ENCODE measurements at regions not wholly inside any gene's neighbourhood (a gene's known extent, or its start where the extent isn't known, plus 50 kb on each side); places are given as distances from the start of the nearest gene placed in this dataset.

DNA sequence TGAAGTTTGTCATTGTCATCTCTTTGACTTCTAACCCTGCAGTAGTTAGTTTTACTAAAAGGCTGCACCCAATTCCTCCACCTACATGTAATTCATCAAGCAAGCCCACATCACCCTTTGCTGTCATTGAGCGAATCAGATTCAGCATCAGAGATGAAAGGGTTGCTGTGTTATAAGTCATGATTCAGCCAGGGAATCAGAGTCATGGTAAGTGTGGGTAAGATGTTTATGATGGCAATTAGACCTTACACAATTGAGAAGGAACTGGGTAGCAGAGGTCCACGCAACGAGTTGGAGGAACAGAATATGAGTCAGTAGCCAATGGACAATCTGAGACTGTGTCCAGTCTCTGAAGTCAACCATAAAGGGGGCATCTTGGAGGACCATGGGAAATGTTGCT, 162.8 kb upstream of the SNX19 start:
- no peak overlapping the region for H2AFZ ChIP-seq (ENCODE audit: low read depth, low read length)

DNA sequence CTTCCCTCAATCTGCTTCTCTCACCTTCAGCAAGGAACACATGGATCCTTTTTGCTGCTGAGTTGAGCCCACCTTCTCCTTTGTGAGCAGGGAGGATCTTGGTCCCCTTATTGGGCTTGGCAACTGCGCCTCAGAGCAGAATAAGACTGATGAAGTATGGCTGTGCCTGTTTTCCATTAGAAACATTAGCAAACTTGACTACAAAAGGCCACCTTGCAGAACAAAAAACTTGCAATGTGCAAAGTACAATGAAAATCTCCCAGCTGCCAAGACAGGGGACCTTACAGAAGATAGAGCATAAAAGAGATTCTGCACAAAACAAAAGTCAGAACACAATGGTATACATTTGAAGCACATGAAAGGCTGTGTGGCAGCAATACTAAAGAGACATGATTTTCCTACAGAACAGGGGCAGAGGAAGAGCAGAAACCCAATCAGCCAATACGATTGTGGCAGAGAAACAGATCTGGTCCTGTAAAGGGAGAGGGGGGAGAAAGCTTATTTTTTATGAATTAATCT, 173.5 kb upstream of the SNX19 start:
- no peak overlapping the region for H3K27ac ChIP-seq (ENCODE audit: low read length)
- H3K4me1 ChIP-seq (ENCODE audit: low read length), result no peaks in the 10 kb centered on the region
- peaks cover 6% of the 10 kb centered on the region; the same call in 1 of the 2 replicates for H3K27me3 ChIP-seq (ENCODE audit: low read depth, low read length)
- no peak overlapping the region for H3K4me3 ChIP-seq (ENCODE audit: low read length)
- TF ChIP-seq, protein P1, sequence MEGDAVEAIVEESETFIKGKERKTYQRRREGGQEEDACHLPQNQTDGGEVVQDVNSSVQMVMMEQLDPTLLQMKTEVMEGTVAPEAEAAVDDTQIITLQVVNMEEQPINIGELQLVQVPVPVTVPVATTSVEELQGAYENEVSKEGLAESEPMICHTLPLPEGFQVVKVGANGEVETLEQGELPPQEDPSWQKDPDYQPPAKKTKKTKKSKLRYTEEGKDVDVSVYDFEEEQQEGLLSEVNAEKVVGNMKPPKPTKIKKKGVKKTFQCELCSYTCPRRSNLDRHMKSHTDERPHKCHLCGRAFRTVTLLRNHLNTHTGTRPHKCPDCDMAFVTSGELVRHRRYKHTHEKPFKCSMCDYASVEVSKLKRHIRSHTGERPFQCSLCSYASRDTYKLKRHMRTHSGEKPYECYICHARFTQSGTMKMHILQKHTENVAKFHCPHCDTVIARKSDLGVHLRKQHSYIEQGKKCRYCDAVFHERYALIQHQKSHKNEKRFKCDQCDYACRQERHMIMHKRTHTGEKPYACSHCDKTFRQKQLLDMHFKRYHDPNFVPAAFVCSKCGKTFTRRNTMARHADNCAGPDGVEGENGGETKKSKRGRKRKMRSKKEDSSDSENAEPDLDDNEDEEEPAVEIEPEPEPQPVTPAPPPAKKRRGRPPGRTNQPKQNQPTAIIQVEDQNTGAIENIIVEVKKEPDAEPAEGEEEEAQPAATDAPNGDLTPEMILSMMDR (IDR thresholded peaks at IDR 0.05; ENCODE audit: low read depth, low read length), result no peak
- no peak for TF ChIP-seq EZH2phosphoT487 (IDR thresholded peaks at IDR 0.05; ENCODE audit: low read depth)
- no peak overlapping the region for H3K9ac ChIP-seq (ENCODE audit: low read length)
- H3K79me2 ChIP-seq (ENCODE audit: low read length), result no peaks in the 10 kb centered on the region
- H3K9me3 ChIP-seq (ENCODE audit: insufficient read depth, low read length), result no peaks in the 10 kb centered on the region
- H3K36me3 ChIP-seq (replicated peaks; ENCODE audit: low read depth, low read length), result no peaks in the 10 kb centered on the region
- H2AFZ ChIP-seq (ENCODE audit: low read depth, low read length), result no peak overlapping the region
- no peak overlapping the region for H3K4me2 ChIP-seq (ENCODE audit: low read length)
- no peaks in the 10 kb centered on the region for H4K20me1 ChIP-seq (ENCODE audit: insufficient read depth, low read length)

More for the DNA sequence above, 162.8 kb upstream of the SNX19 start:
- H3K36me3 ChIP-seq (replicated peaks; ENCODE audit: low read depth, low read length), result no peaks in the 10 kb centered on the region
- H3K79me2 ChIP-seq (ENCODE audit: low read length), result no peaks in the 10 kb centered on the region
- H3K9ac ChIP-seq (ENCODE audit: low read length), result no peak overlapping the region
- H3K4me3 ChIP-seq (ENCODE audit: low read length), result no peak overlapping the region
- peaks cover 22% of the 10 kb centered on the region for H3K27me3 ChIP-seq (ENCODE audit: low read depth, low read length)
- no peaks in the 10 kb centered on the region for H4K20me1 ChIP-seq (ENCODE audit: insufficient read depth, low read length)
- no peaks in the 10 kb centered on the region for H3K9me3 ChIP-seq (ENCODE audit: insufficient read depth, low read length)
- TF ChIP-seq, protein P1 (IDR thresholded peaks at IDR 0.05; ENCODE audit: low read depth, low read length), result no peak
- no peak for TF ChIP-seq EZH2phosphoT487 (IDR thresholded peaks at IDR 0.05; ENCODE audit: low read depth)
- H3K4me1 ChIP-seq (ENCODE audit: low read length), result no peaks in the 10 kb centered on the region
- H3K4me2 ChIP-seq (ENCODE audit: low read length), result no peak overlapping the region
- H3K27ac ChIP-seq (ENCODE audit: low read length), result no peak overlapping the region

DNA sequence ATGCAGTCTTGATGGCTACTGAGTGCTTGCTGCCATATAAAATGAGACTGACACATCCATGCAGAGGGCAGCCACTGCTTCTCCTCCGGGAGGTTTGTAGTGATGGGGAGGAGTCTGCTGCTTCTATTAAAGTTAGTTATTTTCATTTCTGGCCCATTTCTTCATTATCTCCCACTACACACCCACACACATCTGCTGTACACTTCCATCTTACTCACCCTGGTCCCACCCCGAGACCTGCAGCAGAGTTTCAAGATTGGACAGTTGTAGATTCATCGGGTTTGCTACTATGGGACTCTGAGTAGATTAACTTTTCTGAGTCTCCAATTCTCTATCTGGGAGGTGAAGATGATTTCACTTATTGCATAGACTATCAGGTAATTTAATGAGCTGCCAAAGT, 176.2 kb upstream of the SNX19 start:
- H3K27ac ChIP-seq (ENCODE audit: low read length), result no peak overlapping the region
- H3K9ac ChIP-seq (ENCODE audit: low read length), result no peak overlapping the region
- no peak for TF ChIP-seq EZH2phosphoT487 (IDR thresholded peaks at IDR 0.05; ENCODE audit: low read depth)
- TF ChIP-seq, protein P1 (IDR thresholded peaks at IDR 0.05; ENCODE audit: low read depth, low read length), result no peak
- H3K79me2 ChIP-seq (ENCODE audit: low read length), result no peaks in the 10 kb centered on the region
- no peak overlapping the region for H3K4me2 ChIP-seq (ENCODE audit: low read length)
- no peaks in the 10 kb centered on the region for H3K4me1 ChIP-seq (ENCODE audit: low read length)
- no peaks in the 10 kb centered on the region for H4K20me1 ChIP-seq (ENCODE audit: insufficient read depth, low read length)
- no peaks in the 10 kb centered on the region for H3K36me3 ChIP-seq (replicated peaks; ENCODE audit: low read depth, low read length)
- no peaks in the 10 kb centered on the region for H3K9me3 ChIP-seq (ENCODE audit: insufficient read depth, low read length)
- H3K4me3 ChIP-seq (ENCODE audit: low read length), result no peak overlapping the region
- peaks cover 11% of the 10 kb centered on the region for H3K27me3 ChIP-seq (ENCODE audit: low read depth, low read length)
- H2AFZ ChIP-seq (ENCODE audit: low read depth, low read length), result no peak overlapping the region

DNA sequence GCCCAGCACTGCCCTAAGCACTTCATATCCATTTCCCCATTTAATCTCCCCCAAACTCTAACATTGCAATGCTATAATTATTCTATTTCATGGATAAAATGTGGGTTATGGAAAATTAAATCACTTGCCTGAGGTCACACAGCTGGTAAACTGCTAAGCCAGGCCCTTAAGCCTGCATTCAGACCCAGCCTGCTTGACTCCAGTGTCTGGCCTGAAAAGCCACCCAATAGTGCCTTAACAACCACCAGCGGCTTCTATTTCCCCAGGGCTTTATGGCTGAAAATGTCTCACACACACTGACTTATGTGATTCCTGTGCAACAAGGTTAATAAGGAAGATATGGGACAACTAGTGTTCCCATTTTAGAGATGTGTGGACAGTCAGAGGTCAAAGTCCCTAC, 178.5 kb upstream of the SNX19 start:
- TF ChIP-seq, protein P1 (IDR thresholded peaks at IDR 0.05; ENCODE audit: low read depth, low read length), result no peak
- TF ChIP-seq EZH2phosphoT487 (IDR thresholded peaks at IDR 0.05; ENCODE audit: low read depth), result no peak
- Histone ChIP-seq H3K27ac (ENCODE audit: low read length) (no peak overlapping the region), H3K27me3 (ENCODE audit: low read depth, low read length) (peaks cover 8% of the 10 kb centered on the region), H3K9ac (ENCODE audit: low read length) (no peak overlapping the region), H3K79me2 (ENCODE audit: low read length) (no peaks in the 10 kb centered on the region), H2AFZ (ENCODE audit: low read depth, low read length) (no peak overlapping the region), H3K36me3 (replicated peaks; ENCODE audit: low read depth, low read length) (no peaks in the 10 kb centered on the region), H3K4me3 (ENCODE audit: low read length) (no peak overlapping the region), H3K4me1 (ENCODE audit: low read length) (no peaks in the 10 kb centered on the region), H4K20me1 (ENCODE audit: insufficient read depth, low read length) (no peaks in the 10 kb centered on the region), H3K9me3 (ENCODE audit: insufficient read depth, low read length) (no peaks in the 10 kb centered on the region), H3K4me2 (ENCODE audit: low read length) (no peak overlapping the region)

All from OCI-LY3 (cell line).